ENCODE measurements at regions not wholly inside any gene's neighbourhood (a gene's known extent, or its start where the extent isn't known, plus 50 kb on each side); places are given as distances from the start of the nearest gene placed in this dataset.

DNA sequence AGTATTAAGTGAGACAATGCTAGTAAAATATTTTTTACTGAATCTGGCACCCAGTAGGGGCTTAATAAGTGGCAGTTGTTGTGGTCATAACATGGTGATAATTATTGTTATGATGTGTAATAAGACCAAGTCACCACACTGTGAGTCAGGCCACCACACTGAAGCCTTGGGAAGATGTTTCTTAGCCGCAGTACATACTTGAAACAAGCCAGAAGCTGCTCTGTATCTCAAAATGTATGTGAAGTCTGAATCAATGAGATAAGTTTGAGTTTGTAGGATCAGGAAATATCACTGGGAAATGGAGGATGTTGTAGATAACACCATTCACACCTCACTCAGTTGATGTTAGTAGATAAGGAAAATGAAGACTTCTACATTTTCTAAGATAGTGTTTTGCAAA, 51.3 kb upstream of the PTPN3 start:
- in situ Hi-C loops (cut with HindIII; ENCODE audit: low sequenced_read_pairs) = no loop called here

DNA sequence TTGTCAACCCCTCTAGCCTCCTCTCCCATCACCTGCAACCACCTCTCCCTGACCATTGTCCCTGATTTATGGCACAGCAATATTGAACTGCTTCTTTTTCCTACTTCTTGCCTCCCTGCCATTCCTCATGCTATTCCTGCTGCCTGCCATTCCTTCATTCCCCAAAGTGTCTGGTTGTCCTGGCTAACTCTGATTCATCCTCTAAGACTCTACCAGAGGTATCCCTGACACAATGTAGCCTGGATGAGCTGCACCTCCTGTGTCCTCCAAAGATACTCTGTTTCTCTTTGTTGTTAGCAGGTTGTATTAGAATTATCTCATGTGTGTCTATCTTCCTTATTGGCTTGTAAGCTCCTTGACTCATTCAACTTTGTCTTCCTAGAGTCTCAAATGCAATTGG, 53.5 kb upstream of the PTPN3 start:
- in situ Hi-C loops (cut with HindIII; ENCODE audit: low sequenced_read_pairs) = no loop called here

DNA sequence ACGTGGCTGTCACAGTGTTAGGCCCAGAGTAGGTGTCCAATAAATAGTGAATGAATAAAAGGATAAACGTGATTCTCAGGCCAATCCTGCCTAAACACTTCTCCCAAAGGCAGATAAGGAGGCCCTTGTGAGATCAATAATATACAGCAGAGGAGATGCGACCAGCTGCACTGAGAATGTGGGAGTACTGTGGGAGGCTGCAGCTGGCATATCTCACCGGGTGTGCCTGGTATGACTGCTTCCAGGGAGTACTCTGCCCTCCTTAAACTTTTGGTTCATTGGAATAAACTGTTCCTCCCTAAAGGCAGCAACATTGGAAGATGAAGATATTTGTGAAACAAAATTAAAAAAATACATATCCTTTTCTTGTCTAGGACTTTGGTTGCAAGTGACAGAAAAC, 57.1 kb upstream of the PTPN3 start:
- in situ Hi-C loops (cut with HindIII; ENCODE audit: low sequenced_read_pairs) = no loop called here

DNA sequence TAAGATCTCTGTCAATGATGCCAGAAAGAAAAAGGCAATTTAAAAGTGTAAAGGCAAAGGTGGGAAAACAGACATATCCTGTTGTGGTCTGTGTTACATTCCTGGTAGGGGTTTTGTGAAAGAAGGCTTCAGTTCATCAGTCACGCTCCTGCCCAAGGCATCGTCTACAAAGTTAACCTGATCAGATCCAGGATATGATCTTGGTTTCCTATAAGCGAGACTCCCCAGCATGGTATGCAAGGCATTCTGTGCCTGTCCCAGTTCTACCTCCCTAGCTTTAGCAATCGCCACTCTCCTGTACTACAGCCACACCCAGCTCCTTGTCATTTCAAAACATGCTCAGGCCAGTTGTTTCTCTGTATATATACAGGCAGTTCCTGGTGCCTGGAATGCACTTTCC, 58.0 kb upstream of the PTPN3 start:
- in situ Hi-C loops (cut with HindIII; ENCODE audit: low sequenced_read_pairs) = no loop called here

DNA sequence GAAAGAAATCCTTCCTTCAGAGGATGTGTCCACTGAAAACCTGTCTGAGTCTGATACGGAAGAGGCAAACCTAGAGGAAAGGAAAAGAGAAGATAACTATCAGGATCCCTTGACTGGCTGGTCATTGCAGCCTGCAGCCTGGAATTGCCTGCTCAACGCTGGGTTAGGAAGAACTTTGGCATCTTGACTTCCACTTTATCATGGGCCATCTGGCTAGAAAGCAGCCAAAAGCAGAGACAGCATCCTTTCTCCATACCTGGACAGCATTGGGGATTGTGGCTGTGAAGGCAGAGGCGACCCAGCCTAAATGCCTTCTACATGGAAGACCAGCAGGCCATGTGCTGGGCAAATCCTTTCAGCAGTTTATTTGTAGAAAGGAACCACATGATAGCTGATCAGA, 58.7 kb upstream of the PTPN3 start:
- in situ Hi-C loops (cut with HindIII; ENCODE audit: low sequenced_read_pairs) = no loop called here

DNA sequence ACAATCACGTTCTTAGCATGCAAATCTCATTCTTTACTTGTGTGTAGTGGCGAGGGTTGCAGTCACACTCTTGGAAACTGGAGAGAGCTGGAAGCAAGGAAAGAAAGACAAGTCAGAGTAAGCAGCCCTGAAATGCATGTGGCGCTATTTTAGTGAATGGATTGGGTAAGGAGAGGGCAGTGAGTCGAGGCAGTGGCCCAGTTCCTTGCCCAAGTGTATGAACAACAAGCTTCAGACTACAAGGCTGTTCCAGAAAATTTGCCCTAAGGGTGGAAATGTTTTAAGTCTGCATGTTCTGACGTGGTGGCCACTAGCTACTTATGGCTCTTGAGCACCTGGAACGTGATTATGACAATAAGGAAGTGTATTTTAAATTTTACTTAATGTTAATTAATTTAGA, 59.4 kb upstream of the PTPN3 start:
- in situ Hi-C loops (cut with HindIII; ENCODE audit: low sequenced_read_pairs) = no loop called here

DNA sequence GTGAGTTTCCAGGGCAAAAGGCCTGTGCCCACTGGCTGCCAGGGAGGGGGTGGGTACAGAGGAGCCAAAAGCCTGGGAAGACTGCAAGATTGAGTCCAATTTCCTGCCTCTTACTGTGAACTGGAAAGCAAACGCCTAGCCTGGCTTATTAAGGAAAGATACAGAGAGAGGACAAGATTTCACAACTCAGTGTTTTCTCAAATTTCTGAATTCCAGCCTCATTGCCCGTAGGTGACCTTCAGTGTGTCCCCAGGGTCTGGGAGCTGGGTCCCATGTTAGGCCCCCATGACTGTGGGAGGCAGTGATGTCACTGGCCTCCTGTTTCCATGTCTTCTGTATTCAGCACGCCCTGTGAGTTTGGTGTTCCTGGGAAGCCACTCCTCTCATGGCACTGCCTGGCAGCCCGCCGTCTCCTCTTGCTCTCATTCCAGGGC, 60.6 kb upstream of the PTPN3 start:
- in situ Hi-C loops (cut with HindIII; ENCODE audit: low sequenced_read_pairs) = no loop called here

DNA sequence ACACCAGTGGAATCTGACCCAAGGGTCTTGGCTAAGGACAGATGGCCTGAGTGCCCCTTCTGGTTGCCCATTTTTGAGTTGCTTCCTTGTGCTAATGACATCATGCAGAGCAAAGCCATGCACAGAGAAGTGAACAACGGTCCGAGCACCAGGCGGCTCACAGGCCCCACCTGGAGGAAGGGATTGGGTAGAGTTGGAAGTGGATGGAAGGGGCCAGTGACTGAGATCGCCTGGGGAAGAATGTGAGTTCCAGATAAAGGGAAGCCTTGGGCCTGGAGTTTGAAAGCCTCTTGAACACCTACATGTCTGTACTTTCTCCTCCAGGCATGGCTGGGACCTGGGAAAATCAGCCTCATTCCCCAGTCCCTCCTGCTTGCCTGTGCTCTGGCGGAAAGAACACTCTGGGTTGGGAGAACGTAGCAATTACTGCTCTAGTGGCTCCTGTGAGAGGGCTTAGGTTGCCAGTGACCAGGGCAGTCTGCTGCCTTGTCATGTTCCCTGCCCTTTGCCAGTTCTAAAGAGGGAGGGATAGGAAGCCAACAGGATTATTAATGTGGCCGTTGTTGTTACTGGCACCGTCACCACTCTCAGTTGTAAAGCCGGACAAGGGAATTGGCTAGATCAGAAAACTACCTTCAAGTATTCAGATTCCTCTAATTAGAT, 62.5 kb upstream of the PTPN3 start:
- in situ Hi-C loops (cut with HindIII; ENCODE audit: low sequenced_read_pairs) = no loop called here

DNA sequence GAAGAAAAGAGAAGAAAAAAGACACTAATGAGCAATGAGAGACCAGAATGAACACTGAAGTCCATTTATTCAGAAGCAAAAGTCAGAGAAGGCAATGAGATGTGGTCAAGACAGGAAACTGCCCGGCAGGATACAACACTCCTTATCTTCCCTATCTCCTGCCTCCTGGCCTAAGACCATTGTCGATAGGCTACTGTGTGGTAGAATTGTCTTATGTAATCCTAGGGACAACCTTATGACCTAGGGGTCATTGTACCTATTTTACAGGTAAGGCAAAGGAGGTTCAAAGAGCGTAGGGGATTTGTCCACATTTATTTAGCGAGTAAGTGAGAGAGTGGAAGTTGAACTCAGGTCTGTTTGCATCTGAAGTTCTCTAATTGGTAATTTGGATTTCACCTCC, 63.0 kb upstream of the PTPN3 start:
- in situ Hi-C loops (cut with HindIII; ENCODE audit: low sequenced_read_pairs) = no loop called here

DNA sequence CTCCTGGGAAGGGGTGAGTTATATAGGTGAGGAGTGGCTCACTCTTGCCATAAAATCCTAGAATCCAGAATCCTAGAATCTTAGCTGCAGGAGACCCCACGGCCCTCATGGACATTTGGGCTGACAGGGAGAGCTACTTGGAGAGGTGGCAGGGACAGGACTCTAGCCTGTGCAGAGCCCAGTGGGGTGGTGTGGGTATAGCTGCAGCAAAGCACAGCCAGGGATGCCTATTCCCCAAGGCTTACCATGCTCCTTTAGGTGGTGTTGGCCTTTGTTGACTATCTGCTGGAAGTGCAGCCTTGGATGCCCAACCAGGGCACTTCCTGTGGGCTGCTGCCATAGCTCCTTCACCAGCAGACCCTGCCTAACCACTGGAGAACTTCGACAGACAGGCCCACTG, 70.0 kb upstream of the PTPN3 start:
- in situ Hi-C loops (cut with HindIII; ENCODE audit: low sequenced_read_pairs) = no loop called here

DNA sequence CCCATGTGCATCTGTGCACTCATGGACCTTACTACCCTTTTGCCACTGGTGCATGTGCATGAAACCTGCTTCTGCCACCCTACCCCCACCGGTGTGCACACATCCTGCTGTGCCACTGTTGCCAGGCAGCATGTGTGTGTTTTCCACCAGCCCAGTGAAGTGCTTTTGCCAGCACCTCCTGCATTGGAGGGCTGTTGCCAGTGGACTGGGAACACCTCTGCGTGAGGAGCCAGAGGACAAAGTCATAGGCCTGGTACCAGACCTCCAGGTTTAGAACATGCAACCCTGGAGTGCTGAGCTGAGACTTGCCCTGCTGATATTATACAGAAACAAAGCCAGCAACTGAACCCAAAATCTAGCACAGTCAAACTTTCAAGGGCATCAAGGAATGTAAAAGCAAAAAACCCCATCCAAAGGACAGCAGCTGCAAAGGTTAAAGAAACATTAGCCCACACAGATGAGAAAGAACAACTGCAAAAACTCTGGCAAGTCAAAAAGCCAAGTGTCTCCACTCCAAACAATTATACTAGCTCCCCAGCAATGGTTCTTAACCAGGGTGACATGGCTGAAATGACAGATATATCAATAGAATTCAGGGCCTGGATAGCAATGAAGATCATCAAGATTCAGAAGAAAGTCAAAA, 70.6 kb upstream of the PTPN3 start:
- in situ Hi-C loops (cut with HindIII; ENCODE audit: low sequenced_read_pairs) = no loop called here

DNA sequence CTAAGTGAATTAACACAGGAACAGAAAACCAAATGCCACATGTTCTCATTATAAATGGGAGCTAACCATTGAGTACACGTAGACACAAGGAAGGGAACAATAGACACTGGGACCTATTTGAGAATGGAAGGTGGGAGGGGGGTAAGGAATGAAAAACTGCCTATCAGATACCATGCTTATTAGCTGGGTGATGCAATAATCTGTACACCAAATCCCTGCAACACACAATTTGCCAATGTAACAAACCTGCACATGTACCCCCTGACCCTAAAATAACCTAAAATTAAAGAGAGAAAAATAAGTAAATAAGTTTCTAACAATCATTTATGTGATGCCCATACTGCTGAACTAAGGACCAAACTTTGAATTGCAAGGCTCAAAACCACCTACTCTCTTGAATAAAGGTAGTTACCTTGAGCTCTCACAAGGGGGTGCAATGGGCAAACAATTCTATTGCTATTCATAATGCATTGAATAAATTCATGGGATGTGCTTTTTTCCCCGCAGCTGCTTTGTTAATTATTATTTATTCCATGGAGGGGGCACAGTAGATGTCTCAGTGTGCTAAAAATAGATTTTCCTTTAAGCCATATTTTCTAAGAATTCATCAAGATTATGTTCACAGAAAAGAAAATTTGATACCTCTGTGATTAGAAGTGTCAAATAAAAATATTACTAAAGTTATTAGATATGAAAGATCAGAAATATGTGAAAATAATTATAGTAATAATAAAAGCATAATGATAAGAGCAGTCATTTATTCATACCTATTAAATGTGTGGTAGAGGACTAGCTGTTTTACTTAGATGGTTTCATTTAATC, 76.2 kb upstream of the PTPN3 start:
- in situ Hi-C loops (cut with HindIII; ENCODE audit: low sequenced_read_pairs) = loop anchor here (10.0 kb wide), 1 partner anchor 59 kb away; no protein-coding TSS in a partner anchor

DNA sequence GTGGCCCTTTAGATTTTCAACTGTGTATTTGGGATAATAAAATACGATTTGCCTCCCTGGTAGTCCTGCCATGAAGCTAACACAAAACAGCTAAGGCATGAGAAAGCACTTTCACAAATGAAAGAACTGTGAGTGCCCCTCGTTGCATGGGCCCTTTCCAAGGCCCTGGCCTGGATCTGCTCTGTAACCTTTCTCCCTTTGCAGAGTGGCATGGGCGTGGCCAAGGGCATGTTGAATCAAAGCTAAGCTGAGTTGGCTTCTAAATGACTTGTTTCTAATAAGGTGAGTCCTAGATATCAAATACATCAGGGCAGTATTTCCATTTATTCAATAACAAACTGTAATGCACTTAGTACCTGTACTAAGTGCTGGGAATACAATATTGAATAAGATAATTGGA, 78.7 kb upstream of the PTPN3 start:
- in situ Hi-C loops (cut with HindIII; ENCODE audit: low sequenced_read_pairs) = loop anchor here (10.0 kb wide), 1 partner anchor 62 kb away; no protein-coding TSS in a partner anchor

DNA sequence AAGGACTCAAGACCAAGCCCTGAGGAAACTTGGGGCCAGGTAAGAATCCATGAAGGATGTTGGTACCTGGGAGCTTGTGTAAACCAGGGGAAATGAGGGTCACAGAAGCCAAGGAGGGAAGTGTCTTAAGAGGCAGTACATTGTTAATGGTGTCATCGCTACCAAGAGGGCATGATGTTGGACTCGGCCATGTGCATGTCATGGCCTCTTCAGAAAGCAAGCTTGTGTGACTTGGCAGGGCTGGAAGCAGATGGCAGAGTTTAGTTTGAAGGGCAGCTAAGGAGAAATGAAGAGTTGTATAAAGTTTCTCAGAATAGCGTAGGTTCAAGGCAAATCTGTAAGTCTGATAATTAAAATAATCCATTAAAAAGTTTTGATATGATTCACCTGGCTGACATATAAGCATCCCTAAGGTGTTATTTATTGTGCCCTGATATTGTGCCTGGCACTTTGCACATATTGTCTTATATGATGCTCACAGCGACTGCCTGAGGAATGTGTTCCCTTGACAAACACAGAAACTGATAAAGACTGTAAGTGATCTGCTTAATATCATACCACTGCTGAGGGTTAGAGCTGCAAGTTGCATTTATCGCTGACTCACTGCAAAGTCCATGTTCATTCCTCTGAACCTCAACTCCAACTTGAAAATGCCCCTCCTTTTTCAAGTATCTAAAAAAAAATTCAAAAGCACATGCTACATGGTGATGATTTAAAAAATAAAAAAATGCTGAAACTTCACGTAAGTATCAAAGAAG, 81.3 kb upstream of the PTPN3 start:
- in situ Hi-C loops (cut with HindIII; ENCODE audit: low sequenced_read_pairs) = loop anchor here (10.0 kb wide), 1 partner anchor 65 kb away; no protein-coding TSS in a partner anchor

DNA sequence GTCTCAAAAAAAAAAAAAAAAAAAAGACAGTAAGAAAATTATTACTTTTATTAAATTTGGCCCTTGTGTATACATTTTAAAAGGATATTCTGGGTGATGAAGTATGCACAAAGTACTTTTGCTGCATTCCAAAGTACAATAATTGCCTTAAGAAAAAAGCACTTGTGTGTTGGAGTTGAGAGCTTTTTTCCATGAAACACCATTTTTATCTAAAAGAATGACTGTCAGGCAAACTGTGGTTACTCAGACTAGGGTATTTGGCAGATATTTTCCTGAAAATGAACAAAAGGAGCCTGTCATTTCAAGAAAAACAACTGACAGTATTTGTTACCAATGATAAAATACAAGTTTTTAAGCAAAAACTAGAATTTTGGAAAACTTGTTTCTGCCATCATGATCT, 84.3 kb upstream of the PTPN3 start:
- in situ Hi-C loops (cut with HindIII; ENCODE audit: low sequenced_read_pairs) = no loop called here

DNA sequence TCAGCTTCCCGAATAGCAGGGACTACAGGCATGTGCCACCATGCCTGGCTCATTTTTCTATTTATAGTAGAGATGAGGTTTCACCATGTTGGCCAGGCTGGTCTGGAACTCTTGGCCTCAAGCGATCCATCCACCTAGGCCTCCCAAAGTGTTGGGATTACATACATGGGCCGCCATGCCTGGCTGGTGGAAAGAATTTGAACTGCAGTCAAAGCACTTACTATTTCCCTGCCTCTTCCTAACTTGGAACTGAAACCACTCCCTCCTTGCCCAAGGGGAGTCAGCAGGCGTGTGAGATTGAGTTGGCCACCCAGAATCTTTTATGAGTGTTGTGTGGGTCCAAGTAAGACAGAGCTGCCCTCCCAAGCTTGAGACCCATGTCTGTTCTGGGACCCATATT, 86.1 kb upstream of the PTPN3 start:
- in situ Hi-C loops (cut with HindIII; ENCODE audit: low sequenced_read_pairs) = no loop called here

DNA sequence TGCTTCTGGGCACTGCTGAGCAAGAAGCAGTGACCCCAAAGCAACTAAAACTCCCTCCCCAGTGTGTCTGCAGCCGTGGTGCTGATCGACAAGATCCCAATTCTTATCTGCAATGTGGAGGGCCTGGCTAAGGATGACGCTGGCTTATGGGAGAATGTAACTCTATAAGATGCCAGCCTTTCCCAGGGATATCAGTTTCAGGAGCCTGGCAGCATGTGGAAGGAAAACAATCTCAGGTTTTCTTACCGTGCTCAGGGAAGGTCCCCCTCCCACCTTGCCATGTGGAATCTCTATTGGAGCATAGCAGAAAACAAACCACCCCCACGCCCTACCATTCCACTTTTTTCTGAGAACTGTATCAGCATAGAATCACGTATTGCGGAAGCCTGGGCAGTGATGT, 87.7 kb upstream of the PTPN3 start:
- in situ Hi-C loops (cut with HindIII; ENCODE audit: low sequenced_read_pairs) = no loop called here

DNA sequence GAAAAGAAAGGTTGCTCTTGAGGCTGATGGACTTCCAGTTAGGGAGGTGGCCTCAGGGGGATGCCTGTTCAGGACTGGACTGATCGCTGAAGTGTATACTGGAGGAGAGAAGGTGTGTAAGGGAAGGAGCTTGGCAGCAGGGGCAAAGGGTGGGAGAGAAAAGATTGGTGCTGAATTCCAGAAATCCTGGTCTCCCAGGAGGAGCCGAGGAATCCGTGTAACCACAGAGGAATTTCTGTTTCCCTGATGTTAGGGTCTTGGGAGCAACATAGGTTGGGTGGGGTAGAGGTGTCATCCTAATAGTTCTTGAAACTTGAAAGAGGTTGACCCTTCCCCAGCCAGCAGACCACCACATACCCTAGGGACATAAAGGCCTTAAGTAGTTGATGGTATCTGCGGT, 88.9 kb upstream of the PTPN3 start:
- in situ Hi-C loops (cut with HindIII; ENCODE audit: low sequenced_read_pairs) = no loop called here

DNA sequence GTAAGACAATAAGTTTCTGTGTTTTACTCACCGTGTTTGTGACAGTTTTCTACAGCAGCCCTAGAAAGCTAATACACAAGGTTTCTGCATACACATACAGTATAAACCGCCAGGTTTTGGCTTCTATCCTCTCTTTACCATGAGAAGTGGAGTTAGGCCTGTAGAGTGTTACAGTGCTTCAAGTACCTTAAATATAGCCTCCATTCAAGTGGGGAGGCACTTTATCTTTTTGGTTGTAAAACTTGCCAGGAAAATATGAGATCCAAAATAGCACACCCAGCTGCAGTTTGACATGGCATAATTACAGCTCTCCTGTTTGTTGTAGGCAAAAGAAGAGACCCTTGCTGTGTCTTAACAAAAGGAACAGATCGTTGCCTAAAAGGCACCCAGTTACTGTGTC, 90.3 kb upstream of the PTPN3 start:
- in situ Hi-C loops (cut with HindIII; ENCODE audit: low sequenced_read_pairs) = no loop called here

DNA sequence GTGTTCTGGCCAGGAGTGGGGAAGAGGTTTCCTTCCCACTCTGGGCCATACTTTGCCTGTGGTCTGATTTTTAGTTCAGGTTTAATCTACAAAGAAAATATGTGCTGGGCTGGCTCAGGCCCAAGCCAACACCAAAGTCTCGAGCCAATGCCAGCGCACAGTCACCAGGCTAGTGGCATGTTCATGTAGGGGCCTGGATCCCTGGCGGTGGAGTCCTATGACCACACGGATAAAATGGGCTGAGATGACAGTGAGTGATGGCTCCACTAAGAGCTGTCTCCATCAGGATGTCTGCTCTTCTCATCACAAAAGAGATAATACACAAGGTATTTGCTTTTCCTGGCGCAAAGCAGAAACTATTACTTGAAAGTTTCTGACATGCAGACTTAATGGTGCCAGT, 92.9 kb upstream of the PTPN3 start:
- in situ Hi-C loops (cut with HindIII; ENCODE audit: low sequenced_read_pairs) = no loop called here

DNA sequence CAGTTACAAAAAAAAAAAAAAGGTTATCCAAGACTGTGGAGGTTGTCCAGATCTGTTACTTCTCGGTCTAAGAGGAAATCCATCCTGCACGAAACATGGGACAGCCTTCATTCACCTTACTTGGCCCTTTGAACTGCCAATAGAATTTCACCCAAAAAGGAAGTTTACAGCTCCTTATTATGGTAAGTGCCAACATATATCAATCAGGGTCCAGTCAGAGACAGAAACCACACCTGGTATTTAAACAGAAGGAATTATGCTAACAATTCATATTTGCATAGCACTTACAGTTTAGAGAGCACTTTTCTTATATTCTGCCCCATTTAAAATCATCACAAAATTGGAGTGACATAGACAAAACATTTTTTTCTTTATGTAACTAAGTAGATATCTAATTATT, 93.6 kb upstream of the PTPN3 start:
- in situ Hi-C loops (cut with HindIII; ENCODE audit: low sequenced_read_pairs) = no loop called here
